GM06990 (cell line): ENCODE measurements at regions not wholly inside any gene's neighbourhood (a gene's known extent, or its start where the extent isn't known, plus 50 kb on each side); places are given as distances from the start of the nearest gene placed in this dataset.

ENCODE experiments used
- DNase-seq: peaks from one replicate; pipeline ENCODE4 v3.0.0-alpha.2; 2011; ENCODE audit not compliant: insufficient read length; ENCODE audit errors: extremely low read depth
- H3K27me3 ChIP-seq: replicated peaks from 2 replicates; pipeline ENCODE4 v1.6.0; 2011; ENCODE audit warnings: low read length; ENCODE audit not compliant: control insufficient read depth, insufficient read depth
- H3K36me3 ChIP-seq: 2 replicates; pipeline ENCODE4 v1.5.1; 2011; ENCODE audit warnings: low read length; ENCODE audit not compliant: control insufficient read depth, insufficient read depth
- H3K4me3 ChIP-seq: replicated peaks from 2 replicates; pipeline ENCODE4 v1.5.1; 2011; ENCODE audit warnings: low read depth, mild to moderate bottlenecking, control low read depth, low read length
- CTCF ChIP-seq: IDR thresholded peaks from 2 replicates; pipeline ENCODE4 v1.5.1; 2011; ENCODE audit warnings: low read length, control low read depth, mild to moderate bottlenecking, inconsistent platforms; ENCODE audit not compliant: insufficient read depth, poor library complexity, severe bottlenecking

- Histone ChIP-seq H3K27me3 (no peaks in the 10 kb centered on the region), H3K4me3 (no peak overlapping the region), H3K36me3 (no peaks in the 10 kb centered on the region)
- TF ChIP-seq CTCF, result no peak
- DNase-seq, result no peak
Observed at GRCh38 chr4:92232566-92232965, 71.2 kb upstream of the GRID2 start.

- DNase-seq, result no peak
- TF ChIP-seq CTCF, result no peak
- Histone ChIP-seq H3K27me3 (no peaks in the 10 kb centered on the region), H3K36me3 (no peaks in the 10 kb centered on the region), H3K4me3 (no peak overlapping the region)
Observed at GRCh38 chr4:92234393-92235176, 69.2 kb upstream of the GRID2 start.

GRCh38 chr4:92235731-92236130, 68.0 kb upstream of the GRID2 start:
- Histone ChIP-seq H3K4me3 (no peak overlapping the region), H3K36me3 (no peaks in the 10 kb centered on the region), H3K27me3 (no peaks in the 10 kb centered on the region)
- no peak for DNase-seq
- no peak for TF ChIP-seq CTCF

- no peak for DNase-seq
- TF ChIP-seq CTCF, result no peak
- H3K4me3 ChIP-seq, result no peak overlapping the region
Observed at GRCh38 chr4:92236877-92237276, 66.9 kb upstream of the GRID2 start.

GRCh38 chr4:92237559-92237958, 66.2 kb upstream of the GRID2 start:
- H3K27me3 ChIP-seq, result no peaks in the 10 kb centered on the region
- no peak overlapping the region for H3K4me3 ChIP-seq
- no peaks in the 10 kb centered on the region for H3K36me3 ChIP-seq
- DNase-seq, result no peak
- no peak for TF ChIP-seq CTCF

More at GRCh38 chr4:92236877-92237276, 66.9 kb upstream of the GRID2 start:
- no peaks in the 10 kb centered on the region for H3K27me3 ChIP-seq
- H3K36me3 ChIP-seq, result no peaks in the 10 kb centered on the region
